DND-41 (cell line): ENCODE measurements at regions not wholly inside any gene's neighbourhood (a gene's known extent, or its start where the extent isn't known, plus 50 kb on each side); places are given as distances from the start of the nearest gene placed in this dataset.

Experiments used
- ATAC-seq: fragments of 200-7000 bp; cut with Tn5 transposase; 3 replicates; pipeline ENCODE4 v1.9.1; 2021; ENCODE audit warnings: low read depth; ENCODE audit not compliant: insufficient read depth
- DNase-seq: peaks from one replicate; pipeline ENCODE4 v3.0.0-alpha.2; 2020
- H2AFZ ChIP-seq: 2 replicates; pipeline ENCODE4 v1.6.0; 2012; ENCODE audit warnings: low read depth, low read length
- H3K27ac ChIP-seq: 2 replicates; pipeline ENCODE4 v1.5.1; 2012; ENCODE audit warnings: low read length, inconsistent platforms
- H3K27me3 ChIP-seq: fragments of 200-600 bp; sonication (generic); 2 replicates; pipeline ENCODE4 v1.6.0; 2012; ENCODE audit warnings: low read length, mild to moderate bottlenecking, inconsistent platforms; ENCODE audit not compliant: insufficient read depth, poor library complexity
- H3K36me3 ChIP-seq: 2 replicates; pipeline ENCODE4 v1.5.1; 2012; ENCODE audit warnings: low read length, inconsistent platforms; ENCODE audit not compliant: insufficient read depth
- H3K4me1 ChIP-seq: 2 replicates; pipeline ENCODE4 v1.5.1; 2012; ENCODE audit warnings: mild to moderate bottlenecking, low read length; ENCODE audit not compliant: insufficient read depth
- H3K4me2 ChIP-seq: 2 replicates; pipeline ENCODE4 v1.6.0; 2012; ENCODE audit warnings: mild to moderate bottlenecking, moderate library complexity, low read length, inconsistent platforms; ENCODE audit not compliant: insufficient read depth
- H3K4me3 ChIP-seq, 2 experiments: fragments of 200-600 bp in 1 of 2; shearing (Covaris generic) in 1 of 2; 2 replicates each; pipeline ENCODE4 v1.5.1; 2012 to 2016; ENCODE audit warnings: inconsistent platforms in 2 of 2, low read length in 2 of 2, mild to moderate bottlenecking in 2 of 2, low read depth in 1 of 2, moderate library complexity in 1 of 2
- H3K79me2 ChIP-seq: 2 replicates; pipeline ENCODE4 v1.6.0; 2012; ENCODE audit warnings: low read length, inconsistent platforms; ENCODE audit not compliant: insufficient read depth
- H3K9ac ChIP-seq: 2 replicates; pipeline ENCODE4 v1.6.0; 2012; ENCODE audit warnings: low read depth, mild to moderate bottlenecking, inconsistent platforms, low read length, moderate library complexity
- H3K9me3 ChIP-seq: 2 replicates; pipeline ENCODE4 v1.5.1; 2012; ENCODE audit warnings: low read length, moderate library complexity, mild to moderate bottlenecking, inconsistent platforms; ENCODE audit not compliant: insufficient read depth, severe bottlenecking
- H4K20me1 ChIP-seq: 2 replicates; pipeline ENCODE4 v1.6.0; 2012; ENCODE audit warnings: low read length; ENCODE audit not compliant: insufficient read depth
- CTCF ChIP-seq: IDR thresholded peaks from 2 replicates; pipeline ENCODE4 v1.5.1; 2012; ENCODE audit warnings: borderline replicate concordance, low read length, moderate library complexity, mild to moderate bottlenecking; ENCODE audit not compliant: poor library complexity, severe bottlenecking; ENCODE audit errors: extremely low read depth
- EZH2 ChIP-seq: IDR thresholded peaks from 3 replicates; pipeline ENCODE4 v1.6.1; 2012; ENCODE audit warnings: borderline replicate concordance, low read depth, mild to moderate bottlenecking, moderate library complexity, low read length, inconsistent platforms; ENCODE audit not compliant: severe bottlenecking

- Histone ChIP-seq H4K20me1 (no peaks in the 10 kb centered on the region), H3K27ac (no peak overlapping the region), H3K4me3 (no peak overlapping the region), H3K79me2 (no peaks in the 10 kb centered on the region), H3K4me1 (no peaks in the 10 kb centered on the region), H3K9ac (no peak overlapping the region), H3K9me3 (no peaks in the 10 kb centered on the region), H3K27me3 (no peaks in the 10 kb centered on the region), H2AFZ (no peak overlapping the region), H3K36me3 (no peaks in the 10 kb centered on the region), H3K4me2 (no peak overlapping the region)
- DNase-seq: no peak
- no peak for ATAC-seq
- TF ChIP-seq CTCF (no peak), EZH2 (no peak)
Observed at GRCh38 chr9:13598738-13599137, 319.2 kb upstream of the MPDZ start.

- Histone ChIP-seq H3K4me1 (no peaks in the 10 kb centered on the region), H4K20me1 (no peaks in the 10 kb centered on the region), H3K9me3 (no peaks in the 10 kb centered on the region), H3K9ac (no peak overlapping the region), H3K79me2 (no peaks in the 10 kb centered on the region), H3K27ac (no peak overlapping the region), H3K27me3 (no peaks in the 10 kb centered on the region), H3K4me2 (no peak overlapping the region), H3K36me3 (no peaks in the 10 kb centered on the region), H3K4me3 (no peak overlapping the region), H2AFZ (no peak overlapping the region)
- no peak for TF ChIP-seq CTCF
- no peak for ATAC-seq
- no peak for DNase-seq
Observed at GRCh38 chr9:13597427-13597826, 317.9 kb upstream of the MPDZ start.

GRCh38 chr9:13597004-13597403, 317.5 kb upstream of the MPDZ start:
- no peaks in the 10 kb centered on the region for H3K79me2 ChIP-seq
- H2AFZ ChIP-seq: no peak overlapping the region
- TF ChIP-seq CTCF (no peak), EZH2 (no peak)
- no peaks in the 10 kb centered on the region for H3K27me3 ChIP-seq
- no peak overlapping the region for H3K4me2 ChIP-seq
- H3K27ac ChIP-seq: no peak overlapping the region
- no peak overlapping the region for H3K4me3 ChIP-seq
- H3K36me3 ChIP-seq: no peaks in the 10 kb centered on the region
- DNase-seq (no peak), ATAC-seq (no peak)
- H3K9me3 ChIP-seq: no peaks in the 10 kb centered on the region
- H3K9ac ChIP-seq: no peak overlapping the region
- no peaks in the 10 kb centered on the region for H4K20me1 ChIP-seq
- H3K4me1 ChIP-seq: no peaks in the 10 kb centered on the region

- no peaks in the 10 kb centered on the region for H3K4me1 ChIP-seq
- DNase-seq: no peak
- TF ChIP-seq CTCF (no peak), EZH2 (no peak)
- H3K79me2 ChIP-seq: no peaks in the 10 kb centered on the region
- no peaks in the 10 kb centered on the region for H3K36me3 ChIP-seq
- no peaks in the 10 kb centered on the region for H3K9me3 ChIP-seq
- no peak overlapping the region for H3K4me3 ChIP-seq
- no peak for ATAC-seq
- no peak overlapping the region for H3K27ac ChIP-seq
- H4K20me1 ChIP-seq: no peaks in the 10 kb centered on the region
- H3K27me3 ChIP-seq: no peaks in the 10 kb centered on the region
- H3K4me2 ChIP-seq: no peak overlapping the region
- H3K9ac ChIP-seq: no peak overlapping the region
- no peak overlapping the region for H2AFZ ChIP-seq
Observed at GRCh38 chr9:13596383-13596970, 317.0 kb upstream of the MPDZ start.
